CD4-positive, alpha-beta T cell treated with Interferon gamma for 1 hour (primary cell): ENCODE measurements at regions not wholly inside any gene's neighbourhood (a gene's known extent, or its start where the extent isn't known, plus 50 kb on each side); places are given as distances from the start of the nearest gene placed in this dataset.
"Not testable (repeated sequence)": the region's sequence is repeated elsewhere in the genome, so short reads cannot be mapped to it uniquely, and the experiment has no call there.

Experiments used
- DNase-seq: peaks from one replicate; pipeline ENCODE4 v3.0.0-alpha.2; 2020

GRCh38 chr14:105601360-105602242 is 75.2 kb downstream of the TMEM121 start:
- DNase-seq = no peak

GRCh38 chr14:105602243-105602750 is 75.9 kb downstream of the TMEM121 start:
- DNase-seq = no peak

GRCh38 chr14:105602799-105603793 is 76.7 kb downstream of the TMEM121 start:
- no peak for DNase-seq

- DNase-seq = not testable (repeated sequence)
Observed at GRCh38 chr14:105604531-105605463, 78.4 kb downstream of the TMEM121 start.

- no peak for DNase-seq
Observed at GRCh38 chr14:105605464-105606304, 79.3 kb downstream of the TMEM121 start.

- not testable (repeated sequence) for DNase-seq
Observed at GRCh38 chr14:105606305-105606975, 80.1 kb downstream of the TMEM121 start.

- DNase-seq = not testable (repeated sequence)
Observed at GRCh38 chr14:105607025-105607424, 80.6 kb downstream of the TMEM121 start.

GRCh38 chr14:105614987-105615386 is 88.6 kb downstream of the TMEM121 start:
- DNase-seq = not testable (repeated sequence)

GRCh38 chr14:105615986-105616801 is 89.8 kb downstream of the TMEM121 start:
- DNase-seq = not testable (repeated sequence)

- no peak for DNase-seq
Observed at GRCh38 chr14:105616802-105617192, 90.4 kb downstream of the TMEM121 start.

- no peak for DNase-seq
Observed at GRCh38 chr14:105617201-105617777, 90.9 kb downstream of the TMEM121 start.

GRCh38 chr14:105617805-105618204 is 91.4 kb downstream of the TMEM121 start:
- not testable (repeated sequence) for DNase-seq

- DNase-seq = not testable (repeated sequence)
Observed at GRCh38 chr14:105619324-105619723, 92.9 kb downstream of the TMEM121 start.

GRCh38 chr14:105620178-105620864 is 93.9 kb downstream of the TMEM121 start:
- not testable (repeated sequence) for DNase-seq

GRCh38 chr14:105620865-105621471 is 94.6 kb downstream of the TMEM121 start:
- not testable (repeated sequence) for DNase-seq

- DNase-seq = not testable (repeated sequence)
Observed at GRCh38 chr14:105621479-105622328, 95.3 kb downstream of the TMEM121 start.
